ENCODE measurements at regions not wholly inside any gene's neighbourhood (a gene's known extent, or its start where the extent isn't known, plus 50 kb on each side); places are given as distances from the start of the nearest gene placed in this dataset.

- TF ChIP-seq CTCF (IDR thresholded peaks at IDR 0.05): no peak
- no peak for TF ChIP-seq ZFX (IDR thresholded peaks at IDR 0.05; ENCODE audit: borderline replicate concordance)
These were observed 161.3 kb upstream of the USP38 start for GRCh38 chr4:143023239-143023918.

Measured in 22Rv1 (cell line).